Adipocyte (in vitro differentiated cells): ENCODE measurements at regions not wholly inside any gene's neighbourhood (a gene's known extent, or its start where the extent isn't known, plus 50 kb on each side); places are given as distances from the start of the nearest gene placed in this dataset.
"Not testable (repeated sequence)": the region's sequence is repeated elsewhere in the genome, so short reads cannot be mapped to it uniquely, and the experiment has no call there.

Experiments
- DNase-seq: peaks from one replicate; pipeline ENCODE4 v3.0.0-alpha.2; 2015; ENCODE audit warnings: low read depth
- H3K27me3 ChIP-seq: replicated peaks from 2 replicates; pipeline ENCODE4 v1.7.0; 2013; ENCODE audit warnings: mild to moderate bottlenecking, low read length, moderate library complexity; ENCODE audit not compliant: control insufficient read depth, insufficient read depth
- H3K36me3 ChIP-seq: 2 replicates; pipeline ENCODE4 v1.7.0; 2013; ENCODE audit warnings: low read length, mild to moderate bottlenecking, moderate library complexity; ENCODE audit not compliant: control insufficient read depth, insufficient read depth, severe bottlenecking
- H3K4me1 ChIP-seq: 2 replicates; pipeline ENCODE4 v1.7.0; 2013; ENCODE audit warnings: mild to moderate bottlenecking, low read length, moderate library complexity; ENCODE audit not compliant: control insufficient read depth, insufficient read depth
- H3K4me3 ChIP-seq: 2 replicates; pipeline ENCODE4 v1.7.0; 2013; ENCODE audit warnings: mild to moderate bottlenecking, low read length, moderate library complexity
- H3K9ac ChIP-seq: 2 replicates; pipeline ENCODE4 v1.7.0; 2013; ENCODE audit warnings: mild to moderate bottlenecking, low read length, moderate library complexity
- H3K9me3 ChIP-seq: 2 replicates; pipeline ENCODE4 v1.7.0; 2013; ENCODE audit warnings: mild to moderate bottlenecking, low read length, moderate library complexity; ENCODE audit not compliant: control insufficient read depth

GRCh38 chr3:6301626-6302025, 559.3 kb upstream of the GRM7 start:
- H3K9me3 ChIP-seq, result peaks cover 25% of the 10 kb centered on the region
- no peaks in the 10 kb centered on the region for H3K27me3 ChIP-seq
- no peaks in the 10 kb centered on the region for H3K4me1 ChIP-seq
- no peak overlapping the region for H3K4me3 ChIP-seq
- no peaks in the 10 kb centered on the region for H3K36me3 ChIP-seq
- no peak overlapping the region for H3K9ac ChIP-seq
- DNase-seq, result no peak

- H3K4me3 ChIP-seq, result no peak overlapping the region
- no peak for DNase-seq
- no peaks in the 10 kb centered on the region for H3K36me3 ChIP-seq
- H3K9ac ChIP-seq, result no peak overlapping the region
- H3K9me3 ChIP-seq, result no peaks in the 10 kb centered on the region
- H3K4me1 ChIP-seq, result no peaks in the 10 kb centered on the region
- H3K27me3 ChIP-seq, result no peaks in the 10 kb centered on the region
These were observed 545.0 kb upstream of the GRM7 start for GRCh38 chr3:6315906-6316305.

GRCh38 chr3:6321999-6322398, 538.9 kb upstream of the GRM7 start:
- H3K36me3 ChIP-seq, result no peaks in the 10 kb centered on the region
- H3K27me3 ChIP-seq, result no peaks in the 10 kb centered on the region
- H3K9ac ChIP-seq, result no peak overlapping the region

GRCh38 chr3:6326771-6327170, 534.1 kb upstream of the GRM7 start:
- no peak for DNase-seq
- H3K9ac ChIP-seq, result no peak overlapping the region

More at GRCh38 chr3:6321999-6322398, 538.9 kb upstream of the GRM7 start:
- no peaks in the 10 kb centered on the region for H3K9me3 ChIP-seq
- DNase-seq, result no peak
- H3K4me3 ChIP-seq, result no peak overlapping the region
- no peaks in the 10 kb centered on the region for H3K4me1 ChIP-seq

GRCh38 chr3:6340980-6341325, 520.0 kb upstream of the GRM7 start:
- not testable (repeated sequence) for H3K9ac ChIP-seq, H3K27me3 ChIP-seq, H3K9me3 ChIP-seq, H3K4me1 ChIP-seq, H3K4me3 ChIP-seq, H3K36me3 ChIP-seq, DNase-seq

More at GRCh38 chr3:6326771-6327170, 534.1 kb upstream of the GRM7 start:
- Histone ChIP-seq H3K36me3 (no peaks in the 10 kb centered on the region), H3K4me3 (no peak overlapping the region), H3K9me3 (no peaks in the 10 kb centered on the region), H3K4me1 (no peaks in the 10 kb centered on the region), H3K27me3 (no peaks in the 10 kb centered on the region)

GRCh38 chr3:6351752-6352151, 509.2 kb upstream of the GRM7 start:
- Histone ChIP-seq H3K36me3 (no peaks in the 10 kb centered on the region), H3K4me3 (no peak overlapping the region), H3K9me3 (no peaks in the 10 kb centered on the region), H3K27me3 (no peaks in the 10 kb centered on the region), H3K4me1 (no peaks in the 10 kb centered on the region), H3K9ac (no peak overlapping the region)
- no peak for DNase-seq

- Histone ChIP-seq H3K9ac (no peak overlapping the region), H3K27me3 (no peaks in the 10 kb centered on the region), H3K36me3 (no peaks in the 10 kb centered on the region), H3K4me1 (no peaks in the 10 kb centered on the region), H3K4me3 (no peak overlapping the region), H3K9me3 (no peaks in the 10 kb centered on the region)
- DNase-seq, result no peak
These were observed 506.3 kb upstream of the GRM7 start for GRCh38 chr3:6354653-6355052.

- no peaks in the 10 kb centered on the region for H3K4me1 ChIP-seq
- no peak overlapping the region for H3K4me3 ChIP-seq
- no peak overlapping the region for H3K9ac ChIP-seq
- peaks cover 2% of the 10 kb centered on the region for H3K9me3 ChIP-seq
- no peaks in the 10 kb centered on the region for H3K27me3 ChIP-seq
- H3K36me3 ChIP-seq, result no peaks in the 10 kb centered on the region
- no peak for DNase-seq
These were observed 498.5 kb upstream of the GRM7 start for GRCh38 chr3:6362406-6362805.

GRCh38 chr3:6367171-6367570, 493.7 kb upstream of the GRM7 start:
- Histone ChIP-seq H3K9ac (no peak overlapping the region), H3K4me3 (no peak overlapping the region), H3K9me3 (peaks cover 2% of the 10 kb centered on the region), H3K27me3 (no peaks in the 10 kb centered on the region), H3K36me3 (no peaks in the 10 kb centered on the region), H3K4me1 (no peaks in the 10 kb centered on the region)
- no peak for DNase-seq

- Histone ChIP-seq H3K27me3 (no peaks in the 10 kb centered on the region), H3K9ac (no peak overlapping the region)
These were observed 468.8 kb upstream of the GRM7 start for GRCh38 chr3:6392123-6392522.

GRCh38 chr3:6394944-6395343, 466.0 kb upstream of the GRM7 start:
- Histone ChIP-seq H3K27me3 (no peaks in the 10 kb centered on the region), H3K9me3 (no peaks in the 10 kb centered on the region), H3K9ac (no peak overlapping the region), H3K36me3 (no peaks in the 10 kb centered on the region), H3K4me1 (no peaks in the 10 kb centered on the region), H3K4me3 (no peak overlapping the region)
- DNase-seq, result no peak

More at GRCh38 chr3:6392123-6392522, 468.8 kb upstream of the GRM7 start:
- H3K4me1 ChIP-seq, result no peaks in the 10 kb centered on the region
- DNase-seq, result no peak
- no peak overlapping the region for H3K4me3 ChIP-seq
- no peaks in the 10 kb centered on the region for H3K36me3 ChIP-seq
- H3K9me3 ChIP-seq, result no peaks in the 10 kb centered on the region

- Histone ChIP-seq H3K27me3 (no peaks in the 10 kb centered on the region), H3K4me3 (no peak overlapping the region), H3K9me3 (no peaks in the 10 kb centered on the region), H3K9ac (no peak overlapping the region), H3K4me1 (no peaks in the 10 kb centered on the region), H3K36me3 (no peaks in the 10 kb centered on the region)
- DNase-seq, result no peak
These were observed 464.3 kb upstream of the GRM7 start for GRCh38 chr3:6396631-6397030.
